ELR (cell line): ENCODE measurements at regions not wholly inside any gene's neighbourhood (a gene's known extent, or its start where the extent isn't known, plus 50 kb on each side); places are given as distances from the start of the nearest gene placed in this dataset.
"Not testable (repeated sequence)": the region's sequence is repeated elsewhere in the genome, so short reads cannot be mapped to it uniquely, and the experiment has no call there.

Source experiments
- DNase-seq: peaks from one replicate; pipeline ENCODE4 v3.0.0-alpha.2; 2015; ENCODE audit warnings: low read depth

GRCh38 chr7:82701949-82702348 lies 258.4 kb upstream of the CACNA2D1 start:
- DNase-seq, result no peak

DNA sequence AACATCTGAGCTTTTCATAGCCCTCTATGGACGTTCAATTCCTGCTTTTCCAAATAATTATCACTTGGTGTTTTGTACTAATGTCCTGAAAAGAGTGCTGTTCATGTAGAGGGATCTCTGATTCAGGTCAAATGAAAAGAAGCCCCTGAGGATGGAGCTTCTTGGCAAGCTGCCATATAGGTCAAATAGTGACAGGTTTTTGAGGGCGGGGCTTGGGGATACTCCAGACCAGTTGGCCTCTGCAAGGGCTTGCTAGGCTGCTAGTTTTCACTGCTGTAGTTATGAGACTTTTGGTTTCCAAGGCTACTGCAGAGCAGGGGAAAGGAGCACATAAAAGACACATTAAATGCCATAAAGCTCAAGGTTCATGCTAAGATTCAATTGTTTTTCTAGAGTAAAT lies 257.2 kb upstream of the CACNA2D1 start:
- DNase-seq, result no peak

DNA sequence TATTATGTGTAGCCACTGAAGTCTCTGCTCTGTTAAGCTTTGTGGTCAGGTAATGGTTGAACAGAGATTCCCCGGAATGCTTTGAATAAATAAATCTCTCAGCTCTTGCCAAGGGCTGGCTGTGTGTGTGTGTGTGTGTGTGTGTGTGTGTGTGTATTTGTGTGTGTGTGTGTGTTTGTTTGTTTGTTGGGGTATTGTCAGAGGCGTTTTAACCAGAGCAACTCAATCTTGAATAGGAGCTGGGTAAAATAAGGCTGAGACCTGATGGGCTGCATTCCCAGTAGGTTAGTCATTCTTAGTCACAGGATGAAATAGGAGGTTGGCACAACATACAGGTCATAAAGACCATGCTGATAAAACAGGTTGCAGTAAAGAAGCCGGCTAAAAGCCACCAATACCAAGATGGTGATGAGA lies 256.2 kb upstream of the CACNA2D1 start:
- peak; percentile 68 for DNase-seq

- peak; percentile 41 for DNase-seq
These were observed 254.3 kb upstream of the CACNA2D1 start for GRCh38 chr7:82697897-82698296.

GRCh38 chr7:82696631-82697030 lies 253.1 kb upstream of the CACNA2D1 start:
- no peak for DNase-seq

DNA sequence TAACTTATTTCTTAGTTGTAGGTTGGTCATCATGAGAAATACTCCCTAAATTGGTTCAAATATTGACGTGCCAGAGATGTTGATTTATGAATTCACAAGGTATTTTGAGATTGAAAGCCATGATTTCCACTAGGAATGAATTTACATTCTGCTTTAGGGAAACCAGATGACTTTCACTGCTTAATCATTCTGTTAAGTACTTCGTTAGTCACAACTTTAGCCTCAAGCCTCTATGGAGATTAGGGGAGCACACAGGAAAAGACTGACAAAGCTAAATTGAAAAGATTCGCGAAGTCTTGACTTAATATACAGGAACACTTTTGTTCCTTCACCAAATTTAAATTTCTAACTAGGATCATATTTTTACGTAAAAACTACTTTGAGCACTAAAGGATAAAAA lies 250.4 kb upstream of the CACNA2D1 start:
- peak; percentile 23 for DNase-seq

DNA sequence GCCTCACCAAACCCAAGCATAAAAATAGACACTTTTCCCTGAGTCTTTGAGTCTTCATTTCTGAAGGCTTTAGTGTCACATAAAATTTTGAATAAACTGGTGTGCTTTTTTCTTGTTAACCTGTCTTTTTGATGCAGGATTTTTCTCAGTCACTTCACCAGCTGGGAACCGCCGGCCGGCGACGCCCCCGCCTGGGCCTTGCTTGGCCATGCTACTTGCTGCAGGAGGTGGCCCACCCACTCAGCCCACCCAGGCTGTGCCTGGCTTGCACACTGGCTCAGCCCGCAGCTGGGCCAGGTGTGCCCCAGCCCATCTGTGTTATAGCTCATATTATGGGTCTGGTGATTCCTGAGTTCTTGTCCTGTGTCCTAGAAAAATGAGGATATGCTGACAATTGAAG lies 247.4 kb upstream of the CACNA2D1 start:
- no peak for DNase-seq

GRCh38 chr7:82685214-82685613 lies 241.6 kb upstream of the CACNA2D1 start:
- no peak for DNase-seq

DNA sequence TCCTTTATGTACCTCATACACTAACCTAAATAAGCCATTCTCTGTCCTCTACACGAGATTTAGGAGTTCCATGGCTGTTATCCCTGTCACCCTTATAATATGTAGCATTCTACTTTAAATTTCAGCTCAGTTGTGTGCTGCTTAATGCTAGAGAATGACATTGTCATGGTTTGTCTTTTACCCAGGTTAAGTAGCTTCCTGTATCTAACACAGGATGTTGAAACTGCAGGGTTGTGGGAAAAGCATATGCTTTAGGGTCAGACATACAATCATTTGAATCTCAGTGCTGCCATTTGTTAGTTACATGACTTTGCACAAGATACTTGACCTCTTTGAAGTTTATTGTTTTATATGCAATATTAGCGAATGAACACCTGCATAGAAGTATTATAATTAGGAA lies 235.1 kb upstream of the CACNA2D1 start:
- DNase-seq, result no peak

- DNase-seq, result no peak
These were observed 234.7 kb upstream of the CACNA2D1 start for GRCh38 chr7:82678259-82678658.

DNA sequence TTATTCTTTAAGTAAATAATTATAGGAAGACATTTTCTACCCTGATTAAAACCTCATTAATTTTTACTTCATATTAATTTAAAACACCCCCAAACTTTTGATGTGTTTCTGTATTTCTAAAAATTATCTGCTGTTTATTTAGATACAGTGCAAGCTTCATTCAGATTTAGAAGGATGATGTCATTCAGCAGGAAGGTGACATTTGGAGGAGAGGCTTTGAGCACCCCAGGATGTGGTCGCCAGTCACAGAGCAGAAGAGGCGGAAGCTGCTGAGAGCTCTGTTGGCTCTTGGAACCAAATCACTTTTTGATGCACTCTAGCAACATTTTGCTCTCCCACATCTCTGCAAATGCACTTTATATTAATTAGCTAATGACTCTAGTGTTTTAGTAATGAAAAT lies 233.9 kb upstream of the CACNA2D1 start:
- DNase-seq, result peak; percentile 42

- DNase-seq, result no peak
These were observed 233.3 kb upstream of the CACNA2D1 start for GRCh38 chr7:82676777-82677463.

DNA sequence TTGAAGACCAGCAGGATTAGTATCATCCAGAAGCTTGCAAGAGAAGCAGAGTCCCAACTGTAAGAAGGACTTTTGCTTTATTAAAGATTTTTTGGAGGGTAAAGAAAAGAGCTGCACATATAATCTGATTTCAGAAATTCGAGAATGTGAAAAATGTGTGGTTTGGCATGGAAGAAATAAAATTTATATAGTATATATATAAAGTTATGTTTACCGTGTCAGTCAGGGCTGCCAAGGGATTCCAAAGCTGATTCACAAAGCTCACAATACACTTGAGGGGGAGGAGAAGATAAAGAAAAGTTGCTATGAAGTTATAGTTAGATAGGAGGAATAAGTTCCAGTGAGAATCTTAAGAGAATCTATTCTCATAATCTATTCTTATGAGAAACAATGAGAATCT lies 231.8 kb upstream of the CACNA2D1 start:
- DNase-seq, result no peak

GRCh38 chr7:82674268-82674667 lies 230.7 kb upstream of the CACNA2D1 start:
- DNase-seq, result peak; percentile 10

DNA sequence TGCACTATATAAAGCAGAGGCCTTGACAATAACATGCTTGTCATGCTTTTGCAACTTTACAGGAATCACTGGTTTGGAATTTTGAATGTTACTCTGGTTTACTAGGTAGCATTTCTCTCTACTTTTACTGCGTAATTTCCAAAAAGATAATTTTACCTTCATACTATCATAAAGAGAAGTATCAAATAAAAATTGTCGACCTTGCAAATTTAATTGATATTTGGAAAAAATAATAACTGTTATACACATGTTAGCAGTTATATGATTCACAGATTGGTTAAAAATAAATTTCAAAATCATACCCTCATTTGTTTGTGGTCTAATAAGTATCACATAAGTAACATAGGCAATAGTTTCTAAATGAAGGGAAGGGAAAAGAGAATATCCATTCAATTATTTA lies 228.5 kb upstream of the CACNA2D1 start:
- DNase-seq, result no peak

DNA sequence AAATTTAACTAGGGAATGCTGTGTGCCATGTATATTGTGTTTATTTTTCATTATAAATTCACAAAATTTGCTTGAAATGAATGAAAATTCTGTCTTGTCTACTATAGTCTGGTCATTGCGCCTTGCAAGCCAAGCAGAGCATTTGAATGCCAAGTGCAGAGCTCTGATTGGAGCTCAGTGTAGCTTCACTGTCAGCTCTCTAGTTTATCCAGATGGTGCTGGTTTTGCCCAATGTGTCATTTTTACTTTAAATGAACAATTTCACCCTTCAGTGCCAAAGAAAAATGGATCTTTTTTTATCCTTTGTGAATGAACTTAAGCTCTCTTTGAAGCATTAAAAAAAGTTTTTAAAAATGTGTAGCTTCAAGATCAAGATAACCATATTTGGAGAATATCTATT lies 225.6 kb upstream of the CACNA2D1 start:
- no peak for DNase-seq

DNA sequence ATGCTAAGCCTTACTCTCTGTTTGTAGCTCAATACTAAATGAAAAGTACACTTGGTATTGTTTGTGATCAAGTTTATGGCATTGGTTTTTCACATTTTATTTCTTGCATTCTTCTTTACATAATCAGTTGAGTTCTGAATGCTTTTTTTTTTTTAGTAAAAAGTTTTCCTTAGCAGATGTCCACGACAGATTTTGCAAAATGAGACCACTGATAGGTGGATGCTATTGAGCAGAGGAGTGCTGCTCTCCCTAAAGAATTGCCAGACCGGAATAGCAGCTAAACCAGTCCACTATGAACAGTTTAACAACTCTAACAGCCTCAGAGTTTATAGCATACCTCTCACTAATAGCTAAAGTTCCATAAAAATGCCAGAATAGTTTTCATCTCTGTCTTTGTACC lies 225.1 kb upstream of the CACNA2D1 start:
- DNase-seq, result no peak

DNA sequence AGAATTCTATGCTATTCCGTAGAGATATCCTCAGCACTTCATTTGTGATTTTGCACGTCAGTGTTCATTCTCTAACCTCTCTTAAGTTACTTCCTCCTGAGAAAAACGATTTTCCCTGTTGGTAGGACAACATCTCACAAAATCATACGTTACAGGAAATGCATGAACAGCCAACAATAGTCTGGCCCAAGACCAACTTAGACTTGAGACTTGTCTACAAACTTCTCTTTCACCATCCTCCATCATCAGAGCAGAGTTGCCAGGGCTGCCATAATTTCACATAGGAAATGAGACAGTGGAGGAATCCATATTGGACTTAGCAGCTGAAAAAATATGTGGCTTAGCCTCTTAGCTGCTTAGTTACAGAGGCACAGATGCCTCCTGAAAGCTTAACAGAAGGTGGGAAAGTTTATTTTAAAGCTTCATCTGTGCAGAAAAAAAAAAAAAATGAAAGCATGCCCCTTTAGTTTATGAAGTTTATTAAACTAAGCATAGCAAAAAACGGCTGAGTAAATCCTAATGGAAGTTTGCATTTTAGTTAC lies 222.5 kb upstream of the CACNA2D1 start:
- DNase-seq, result no peak

- no peak for DNase-seq
These were observed 212.4 kb upstream of the CACNA2D1 start for GRCh38 chr7:82655965-82656364.

DNA sequence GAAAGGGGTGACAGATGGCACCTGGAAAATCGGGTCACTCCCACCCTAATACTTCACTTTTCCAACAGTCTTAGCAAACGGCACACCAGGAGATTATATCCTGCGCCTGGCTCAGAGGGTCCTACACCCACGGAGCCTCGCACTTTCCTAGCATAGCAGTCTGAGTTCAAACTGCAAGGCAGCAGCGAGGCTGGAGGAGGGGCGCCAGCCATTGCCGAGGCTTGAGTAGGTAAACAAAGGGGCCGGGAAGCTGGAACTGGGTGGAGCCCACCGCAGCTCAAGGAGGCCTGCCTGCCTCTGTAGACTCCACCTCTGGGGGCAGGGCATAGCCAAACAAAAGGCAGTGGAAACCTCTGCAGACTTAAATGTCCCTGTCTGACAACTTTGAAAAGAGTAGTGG lies 206.5 kb upstream of the CACNA2D1 start:
- not testable (repeated sequence) for DNase-seq

DNA sequence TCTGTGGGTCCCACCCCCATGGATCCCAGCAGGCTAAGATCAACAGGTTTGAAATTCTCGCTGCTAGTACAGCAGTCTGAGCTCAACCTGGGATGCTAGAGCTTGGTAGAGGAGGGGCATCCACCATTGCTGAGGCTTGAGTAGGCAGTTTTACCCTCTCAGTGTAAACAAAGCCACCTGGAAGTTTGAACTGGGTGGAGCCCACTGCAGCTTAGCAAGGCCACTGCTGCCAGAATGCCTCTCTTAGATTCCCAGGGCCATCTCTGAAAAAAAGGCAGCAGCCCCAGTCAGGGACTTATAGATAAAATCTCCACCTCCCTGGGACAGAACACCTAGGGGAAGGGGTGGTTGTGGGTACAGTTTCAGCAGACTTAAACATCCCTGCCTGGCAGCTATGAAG lies 190.0 kb upstream of the CACNA2D1 start:
- DNase-seq, result no peak

DNA sequence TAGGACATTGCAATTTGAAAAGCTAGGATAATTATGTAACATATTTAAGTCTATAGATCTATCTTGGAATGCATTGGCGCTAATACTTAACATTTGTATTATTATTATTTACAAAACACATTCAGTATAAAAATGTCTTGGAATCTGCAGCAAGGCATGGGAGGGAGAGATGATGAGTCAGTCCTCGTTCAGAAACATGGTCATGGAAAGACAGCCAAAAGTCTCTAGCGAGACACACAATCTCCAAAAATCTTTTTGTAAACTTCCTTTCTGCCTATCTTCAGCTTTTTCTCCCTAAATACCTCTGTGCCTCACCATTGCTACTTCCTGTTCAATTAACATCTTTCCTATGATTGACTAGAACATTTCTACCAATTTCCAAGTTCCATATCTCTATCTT lies 188.4 kb upstream of the CACNA2D1 start:
- DNase-seq, result peak; percentile 25

- DNase-seq, result peak; percentile 3
These were observed 186.0 kb upstream of the CACNA2D1 start for GRCh38 chr7:82629583-82629982.

- no peak for DNase-seq
These were observed 181.8 kb upstream of the CACNA2D1 start for GRCh38 chr7:82625377-82625776.
